Kidney glomerular epithelial cell (primary cell): ENCODE measurements at regions not wholly inside any gene's neighbourhood (a gene's known extent, or its start where the extent isn't known, plus 50 kb on each side); places are given as distances from the start of the nearest gene placed in this dataset.

Experiments
- DNase-seq: peaks from one replicate; lab custom pipeline; 2025; lab: John Stamatoyannopoulos, UW

DNA sequence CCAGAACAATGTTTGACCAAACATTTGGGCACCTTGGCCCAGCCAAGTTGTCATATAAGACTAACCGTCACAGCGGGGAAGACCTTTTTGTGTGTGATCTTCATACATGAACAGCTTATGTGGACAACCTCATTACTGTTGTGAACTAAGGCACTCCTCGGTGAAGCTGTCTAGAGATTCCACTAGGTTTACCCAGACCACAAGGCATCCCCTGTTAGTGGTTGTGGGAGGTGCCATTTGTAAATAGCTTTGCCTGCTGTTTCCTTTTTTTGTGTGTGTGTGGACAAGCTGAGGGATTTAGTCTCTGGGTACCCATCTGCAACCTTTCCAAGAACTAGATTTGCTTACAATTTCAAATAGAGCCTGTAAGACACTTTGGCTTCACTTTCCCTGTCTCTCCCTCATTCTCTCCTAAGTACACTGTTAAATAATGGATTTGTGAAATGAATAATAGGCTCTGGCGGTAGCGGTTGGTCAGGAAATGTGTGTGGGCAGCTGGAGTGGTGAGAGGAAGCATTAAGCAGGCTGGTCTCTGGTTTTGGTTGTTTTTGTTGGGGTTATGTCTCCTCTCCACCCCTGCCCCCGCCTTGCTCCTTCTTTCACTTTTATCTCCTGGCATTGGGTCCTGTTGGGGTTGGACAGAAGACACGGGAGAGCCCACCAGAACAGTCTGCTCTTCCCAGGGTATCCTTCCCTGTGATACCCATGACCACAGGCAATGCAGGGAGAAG lies 727.6 kb downstream of the VRK1 start:
- DNase-seq = no peak

GRCh38 chr14:97527993-97528392 lies 730.8 kb downstream of the VRK1 start:
- no peak for DNase-seq

DNA sequence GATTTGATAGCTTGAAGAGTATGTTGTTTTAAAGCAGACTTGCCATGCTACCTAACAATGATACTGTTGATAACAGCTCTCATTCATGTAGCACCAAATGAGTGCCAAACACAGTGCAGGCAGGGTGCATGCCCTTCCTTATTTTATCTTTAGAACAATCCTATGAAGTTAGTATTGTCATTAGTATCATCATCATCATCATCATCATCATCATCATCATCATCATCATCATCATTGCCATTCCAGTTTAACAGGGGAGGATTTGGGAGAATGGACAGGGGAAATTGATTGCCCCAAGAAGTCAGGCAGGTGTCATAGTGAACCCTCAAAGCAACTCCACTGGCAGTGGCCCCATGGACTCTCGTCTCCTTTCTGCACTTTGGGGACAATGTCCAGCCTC lies 734.9 kb downstream of the VRK1 start:
- no peak for DNase-seq

DNA sequence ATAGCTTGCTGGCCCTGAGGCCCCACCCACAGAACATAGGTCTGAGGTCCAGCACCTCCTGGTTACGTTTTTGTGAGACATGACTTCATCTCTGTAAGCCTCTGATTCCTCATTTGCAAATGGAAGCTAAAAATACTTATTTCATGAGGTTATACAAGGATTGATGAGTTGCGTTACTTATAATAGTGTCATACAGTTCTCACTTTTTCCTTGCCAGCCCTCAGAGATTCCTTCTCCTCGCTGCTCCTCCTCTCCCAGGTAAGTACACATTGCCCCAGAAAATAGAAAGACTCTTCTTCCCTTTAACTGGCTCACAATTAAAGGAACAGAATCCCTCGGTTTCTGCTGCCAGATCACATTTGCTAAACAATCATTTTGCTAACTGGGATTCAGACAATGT lies 739.2 kb downstream of the VRK1 start:
- DNase-seq = no peak

GRCh38 chr14:97538749-97539410 lies 741.7 kb downstream of the VRK1 start:
- DNase-seq = no peak

GRCh38 chr14:97539411-97539795 lies 742.2 kb downstream of the VRK1 start:
- no peak for DNase-seq

- no peak for DNase-seq
Measured at GRCh38 chr14:97539884-97540283, 742.7 kb downstream of the VRK1 start.

DNA sequence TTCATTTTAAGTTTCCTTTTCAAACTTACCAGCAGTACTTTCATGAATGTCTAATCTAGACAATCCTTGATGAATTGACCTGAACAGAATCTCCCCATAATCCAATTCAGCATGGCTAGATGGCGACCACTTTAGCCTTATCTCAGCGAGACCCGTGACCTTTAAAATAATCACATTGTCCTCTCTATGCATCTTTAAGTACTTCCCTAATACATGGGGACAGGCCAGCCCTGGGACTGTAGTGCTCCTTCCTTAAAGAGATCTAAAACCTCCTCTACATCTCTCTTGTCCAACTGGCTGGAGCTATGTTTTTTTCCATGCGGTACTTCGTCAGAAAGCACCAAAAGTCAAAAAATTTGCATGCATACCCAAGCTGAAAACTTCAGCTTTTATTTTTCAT lies 746.0 kb downstream of the VRK1 start:
- no peak for DNase-seq

- DNase-seq = no peak
Measured at GRCh38 chr14:97543816-97544215, 746.6 kb downstream of the VRK1 start.

- no peak for DNase-seq
Measured at GRCh38 chr14:97544571-97544970, 747.4 kb downstream of the VRK1 start.

DNA sequence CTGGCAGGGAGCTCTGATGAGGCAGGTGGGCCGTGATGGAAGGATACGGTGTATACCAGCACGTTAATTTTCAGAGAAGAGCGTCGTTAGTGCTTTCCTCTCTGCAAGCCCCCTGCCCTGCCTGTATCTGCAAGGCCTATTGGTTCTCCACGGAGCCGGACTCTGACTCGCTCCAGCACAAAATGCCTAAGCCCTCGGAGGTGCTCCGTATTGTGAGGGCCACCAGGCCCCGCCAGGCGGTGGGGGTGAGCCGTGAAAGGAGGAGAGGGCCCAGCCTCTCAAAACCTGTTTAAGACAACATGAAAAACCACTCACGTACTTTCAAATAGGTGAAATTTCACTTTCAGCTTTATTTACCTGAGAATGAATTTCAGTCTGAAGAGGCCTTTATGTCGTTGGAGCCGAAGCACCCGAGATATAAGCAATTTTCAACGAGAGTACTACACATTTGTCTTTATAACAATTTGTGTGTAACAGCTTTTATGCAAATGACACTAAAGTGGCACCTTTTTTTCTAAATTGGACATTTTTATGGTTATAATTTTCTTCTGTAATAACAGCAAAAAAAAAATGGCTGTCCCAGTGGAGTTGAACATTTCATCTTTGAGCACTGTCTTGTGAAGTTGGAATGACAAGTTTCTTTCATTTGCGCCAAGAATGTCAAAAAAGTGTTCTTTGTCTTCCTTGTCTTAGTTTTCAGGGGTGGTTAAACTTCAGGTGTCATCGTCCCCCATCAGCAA lies 749.5 kb downstream of the VRK1 start:
- no peak for DNase-seq

DNA sequence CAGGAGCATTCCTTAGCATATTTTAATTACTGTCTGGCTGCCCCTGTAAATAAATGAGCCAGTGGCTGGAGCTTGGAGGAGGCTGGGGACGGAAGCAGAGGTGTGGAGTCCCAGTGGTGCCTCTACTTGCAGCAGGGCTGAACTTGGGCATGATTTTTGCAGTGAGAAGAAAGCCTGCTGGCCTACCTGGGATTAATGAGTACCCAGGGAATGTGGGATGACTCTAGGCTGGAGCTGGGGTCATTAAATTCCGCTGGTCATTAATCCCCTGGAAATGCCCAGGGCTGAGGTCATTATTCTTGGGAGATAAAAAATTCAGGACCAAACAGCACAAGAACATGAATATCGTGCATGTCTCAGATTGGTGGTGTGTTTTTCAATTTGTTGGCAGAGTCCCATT lies 753.3 kb downstream of the VRK1 start:
- DNase-seq = no peak

GRCh38 chr14:97554597-97554996 lies 757.4 kb downstream of the VRK1 start:
- DNase-seq = no peak

DNA sequence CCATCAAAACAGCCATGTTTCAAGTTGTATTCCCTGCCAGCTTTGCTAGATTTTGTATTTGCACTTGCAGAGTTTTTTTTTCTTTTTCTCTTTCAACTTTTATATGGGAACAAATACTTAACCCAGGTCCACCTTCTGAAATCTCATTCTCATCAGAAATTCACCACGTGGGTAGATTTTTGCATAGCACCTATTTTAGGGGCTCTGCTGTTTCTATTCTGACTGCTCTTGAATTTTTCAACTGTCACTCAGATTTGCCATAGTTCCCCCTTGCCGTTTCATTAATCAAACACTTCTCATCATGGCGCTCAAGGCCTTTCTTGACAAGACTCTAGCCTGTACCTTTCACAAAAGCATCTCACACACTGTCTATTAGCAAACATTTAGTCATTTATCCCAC lies 767.2 kb downstream of the VRK1 start:
- DNase-seq = no peak

GRCh38 chr14:97571201-97571600 lies 774.0 kb downstream of the VRK1 start:
- DNase-seq = no peak

DNA sequence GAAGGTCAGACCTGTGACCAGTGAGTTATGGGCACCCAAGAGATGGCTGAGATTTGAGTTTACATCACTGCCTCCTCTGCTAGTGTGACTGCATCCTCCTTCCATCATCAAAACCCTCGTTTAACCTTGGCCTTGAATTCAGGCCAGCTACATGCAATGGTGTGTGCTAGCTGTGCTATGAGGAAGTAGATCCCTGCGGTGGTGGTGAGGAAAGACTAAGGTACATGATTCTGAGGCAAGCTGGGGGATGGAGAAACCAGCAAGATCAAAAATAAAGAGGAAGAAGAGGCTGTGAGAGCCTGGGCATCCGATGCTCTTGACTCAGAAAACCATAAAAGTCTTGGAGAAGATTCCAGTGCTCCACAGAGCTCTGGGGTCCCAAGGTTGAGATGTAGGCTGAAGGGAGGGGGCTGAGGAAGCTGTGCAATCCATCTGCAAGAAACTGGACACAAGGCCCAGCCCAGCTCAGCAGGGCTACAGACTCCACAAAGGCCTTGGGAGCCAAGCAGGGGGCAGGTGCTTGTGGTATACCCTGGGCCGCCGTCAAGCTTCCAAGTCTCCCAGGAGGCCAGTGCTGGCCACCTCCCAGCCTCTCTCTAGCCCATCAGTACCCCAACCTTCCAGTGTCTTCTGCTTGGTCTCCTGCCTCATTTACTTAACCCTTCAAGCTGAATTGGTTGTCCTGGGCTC lies 774.8 kb downstream of the VRK1 start:
- no peak for DNase-seq

GRCh38 chr14:97572583-97573458 lies 775.6 kb downstream of the VRK1 start:
- no peak for DNase-seq

DNA sequence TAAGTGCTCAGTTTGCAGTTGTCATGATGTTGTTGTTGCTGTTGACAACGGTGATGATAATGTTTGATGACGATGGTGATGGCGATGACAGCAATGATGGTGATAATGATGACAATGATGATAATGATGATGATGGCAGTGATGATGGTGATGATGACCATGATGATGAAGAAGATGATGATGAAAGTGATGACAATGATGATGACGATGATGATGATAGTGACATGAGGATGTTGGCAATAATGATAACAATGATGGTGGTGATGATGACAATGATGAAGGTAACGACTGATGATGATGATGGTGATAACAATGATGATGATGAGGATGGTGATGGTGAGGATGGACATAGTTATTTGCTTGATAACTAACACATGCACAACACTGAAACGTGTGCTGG lies 778.5 kb downstream of the VRK1 start:
- no peak for DNase-seq

- no peak for DNase-seq
Measured at GRCh38 chr14:97578982-97579548, 781.9 kb downstream of the VRK1 start.

DNA sequence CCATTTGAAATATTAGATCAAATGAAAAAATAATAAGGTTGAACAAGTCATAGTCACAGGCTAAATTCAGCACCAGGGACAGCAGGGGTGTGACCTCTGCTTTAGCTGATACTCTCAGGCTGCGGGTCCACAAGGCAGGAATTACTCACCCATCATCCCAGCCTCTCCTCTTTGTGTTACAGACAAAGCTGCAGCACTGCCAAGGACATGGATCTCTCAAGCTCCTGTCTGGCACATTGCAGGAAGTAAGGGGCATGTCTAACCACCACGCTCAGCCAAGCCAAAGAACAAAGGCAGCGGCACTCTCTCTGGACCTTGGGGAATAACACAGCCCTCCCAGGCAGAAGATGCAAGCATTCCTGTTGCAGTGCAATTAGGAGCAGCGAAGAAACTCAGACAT lies 783.8 kb downstream of the VRK1 start:
- no peak for DNase-seq

- no peak for DNase-seq
Measured at GRCh38 chr14:97582022-97582421, 784.8 kb downstream of the VRK1 start.
